ENCODE measurements at regions not wholly inside any gene's neighbourhood (a gene's known extent, or its start where the extent isn't known, plus 50 kb on each side); places are given as distances from the start of the nearest gene placed in this dataset.
A peak's percentile ranks its signal among the peaks of the same experiment; 100 is the strongest.

DNA sequence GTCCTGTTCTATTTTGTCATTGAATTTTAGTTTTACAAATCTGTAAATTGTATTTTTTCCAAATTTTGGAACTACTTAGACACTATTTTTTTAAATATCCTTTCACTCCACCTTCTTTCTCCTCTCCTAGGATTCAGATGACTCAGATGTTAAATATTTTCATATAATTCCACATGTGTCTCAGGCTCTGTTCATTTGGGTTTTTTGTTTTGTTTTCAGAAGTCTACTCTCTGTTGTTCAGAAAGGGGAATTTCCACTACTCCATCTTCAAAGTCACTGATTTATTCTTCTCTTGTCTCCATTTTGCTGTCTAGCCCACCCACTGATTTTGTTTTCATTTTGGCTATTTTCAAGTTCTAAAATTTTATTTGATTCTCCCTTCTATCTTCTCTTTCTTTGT lies 264.0 kb upstream of the SLIT2 start:
- peak; percentile 74 for DNase-seq

DNA sequence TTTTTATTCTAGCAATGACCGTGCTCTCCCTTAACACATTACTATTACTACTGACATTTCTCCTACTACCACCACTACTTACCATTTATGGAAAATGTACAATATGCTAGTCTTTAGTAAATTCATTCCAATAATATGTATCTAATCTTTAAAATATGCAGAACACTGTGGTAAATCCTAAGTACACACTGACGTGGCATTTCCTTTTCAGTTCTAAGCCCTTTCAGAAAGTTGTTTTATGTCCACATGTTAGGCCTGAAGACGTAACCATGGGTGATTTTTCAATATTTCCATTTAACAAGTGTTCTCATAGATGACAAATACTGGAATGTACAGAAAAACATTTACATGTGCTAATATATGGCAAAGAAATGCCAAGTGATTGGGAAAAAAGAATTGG lies 268.6 kb upstream of the SLIT2 start:
- peak; percentile 99 for DNase-seq

GRCh38 chr4:19982556-19982955 lies 269.1 kb upstream of the SLIT2 start:
- peak; percentile 91 for DNase-seq

DNA sequence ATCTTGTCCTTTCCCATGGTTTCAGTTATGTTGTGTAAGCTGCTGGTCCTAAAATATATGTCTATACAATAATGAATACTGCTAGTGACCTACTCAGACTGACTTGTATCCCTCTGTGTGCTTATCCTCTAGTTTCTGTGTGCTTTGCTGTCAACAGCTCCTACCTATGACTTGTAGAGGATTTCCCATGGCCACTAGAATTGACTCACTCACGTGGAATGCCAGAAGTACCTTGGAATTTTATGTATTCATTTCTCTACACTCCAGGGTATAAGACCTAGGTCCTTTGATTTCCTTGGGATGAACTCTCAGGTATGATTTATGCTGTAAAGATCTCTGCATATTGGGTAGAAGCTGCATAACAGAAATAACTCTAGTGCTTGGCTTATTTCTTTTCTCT lies 279.9 kb upstream of the SLIT2 start:
- DNase-seq: peak; percentile 55

GRCh38 chr4:19969492-19969891 lies 282.2 kb upstream of the SLIT2 start:
- DNase-seq: no peak

- DNase-seq: peak; percentile 90
These were observed 290.6 kb upstream of the SLIT2 start for GRCh38 chr4:19961091-19961490.

GRCh38 chr4:19958848-19959247 lies 292.9 kb upstream of the SLIT2 start:
- DNase-seq: no peak

- DNase-seq: peak; percentile 59
These were observed 304.4 kb upstream of the SLIT2 start for GRCh38 chr4:19947349-19947748.

GRCh38 chr4:19945979-19946380 lies 305.7 kb upstream of the SLIT2 start:
- peak; percentile 99 for DNase-seq

- no peak for DNase-seq
These were observed 306.2 kb upstream of the SLIT2 start for GRCh38 chr4:19945501-19945900.

DNA sequence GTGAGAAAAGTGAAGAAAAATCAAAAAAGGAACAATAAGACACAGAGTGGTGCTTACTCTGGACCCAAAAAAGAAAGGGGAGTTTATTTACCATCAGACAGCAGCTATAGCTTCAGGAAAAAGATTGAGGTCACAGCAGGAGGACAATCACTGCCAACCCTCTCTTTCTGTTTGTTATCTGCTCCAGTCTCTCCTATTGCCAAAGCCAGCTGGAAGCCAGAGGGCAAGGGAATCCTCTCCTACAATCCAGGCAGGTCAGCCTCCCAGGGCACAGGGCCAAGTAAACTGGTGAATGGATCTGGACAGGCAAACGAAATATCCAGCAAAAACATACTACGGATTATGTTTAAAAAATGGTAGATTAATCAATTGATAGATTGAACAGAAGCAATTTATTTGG lies 306.9 kb upstream of the SLIT2 start:
- no peak for DNase-seq

GRCh38 chr4:19944251-19944650 lies 307.5 kb upstream of the SLIT2 start:
- DNase-seq: no peak

DNA sequence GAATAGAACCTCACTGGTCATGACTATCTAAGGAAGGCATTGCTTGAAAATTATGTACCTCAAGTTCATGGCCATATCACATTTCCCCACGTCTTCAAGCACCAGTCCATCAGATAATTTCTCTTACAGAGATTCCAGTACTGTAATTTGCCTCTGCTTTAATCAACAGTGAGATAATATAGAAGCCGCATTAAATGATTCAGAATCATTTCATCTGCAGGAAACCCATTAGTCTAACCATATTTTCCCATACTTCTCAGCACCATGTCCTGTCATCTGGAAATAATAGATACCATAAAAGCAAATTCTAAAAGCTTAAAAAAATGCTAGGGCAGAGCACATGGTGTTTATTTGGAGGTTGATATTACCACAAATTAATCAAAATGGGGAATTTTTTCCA lies 310.3 kb upstream of the SLIT2 start:
- DNase-seq: peak; percentile 64

GRCh38 chr4:19940861-19941260 lies 310.8 kb upstream of the SLIT2 start:
- DNase-seq: no peak

DNA sequence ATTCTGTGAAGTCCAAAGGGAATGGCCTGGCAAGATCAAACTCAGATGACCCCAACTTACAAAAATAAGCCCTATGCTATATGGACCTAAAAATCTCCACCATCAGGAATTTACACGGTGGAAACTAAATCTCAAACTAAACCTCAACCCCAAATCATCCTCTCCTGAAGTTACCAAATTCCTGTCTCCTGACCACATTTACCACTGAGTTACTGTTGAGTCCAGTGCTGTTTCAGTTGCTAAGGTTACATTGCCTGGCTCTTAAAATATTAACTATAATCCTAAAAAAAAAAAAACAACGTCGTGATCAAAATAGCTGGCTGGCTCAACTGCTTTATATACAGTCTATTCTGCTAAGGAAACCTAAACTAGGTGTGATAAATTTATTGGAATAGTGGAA lies 315.2 kb upstream of the SLIT2 start:
- peak; percentile 86 for DNase-seq

DNA sequence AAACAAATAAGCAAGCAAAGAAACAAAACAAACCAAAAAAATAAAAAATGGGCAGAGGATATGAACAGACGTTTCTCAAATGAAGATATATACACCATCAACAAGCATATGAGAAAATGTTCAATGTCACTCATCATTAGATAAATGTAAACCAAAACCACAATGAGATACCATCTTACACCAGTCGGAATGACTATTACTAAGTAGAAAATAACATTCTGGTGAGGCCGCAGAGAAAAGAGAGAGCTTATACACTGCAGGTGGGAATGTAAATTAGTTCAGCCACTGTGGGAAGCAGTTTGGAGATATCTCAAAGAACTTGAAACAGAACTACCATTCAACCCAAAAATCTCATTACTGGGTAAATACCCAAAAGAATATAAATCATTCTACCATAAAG lies 321.0 kb upstream of the SLIT2 start:
- DNase-seq: no peak

DNA sequence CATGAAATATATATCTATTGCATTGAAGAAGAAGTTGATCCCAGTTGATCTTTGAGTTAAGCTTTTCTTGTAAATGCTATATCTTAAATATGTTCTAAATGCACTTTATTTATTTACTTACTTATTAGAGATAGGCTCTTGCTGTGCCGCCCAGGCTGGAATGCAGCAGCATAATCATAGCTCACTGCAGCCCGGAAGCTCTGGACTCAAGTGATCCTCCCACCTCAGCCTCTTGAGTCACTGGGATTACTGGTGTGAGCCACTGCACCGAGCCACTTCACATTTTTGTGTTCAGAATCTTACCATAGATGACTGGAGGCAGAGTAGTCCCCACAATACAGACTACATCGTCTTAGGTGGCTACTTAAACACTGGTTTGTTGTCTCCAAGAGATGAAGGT lies 324.3 kb upstream of the SLIT2 start:
- DNase-seq: no peak

- no peak for DNase-seq
These were observed 326.2 kb upstream of the SLIT2 start for GRCh38 chr4:19925516-19925915.

- DNase-seq: peak; percentile 8
These were observed 326.9 kb upstream of the SLIT2 start for GRCh38 chr4:19924761-19925160.

DNA sequence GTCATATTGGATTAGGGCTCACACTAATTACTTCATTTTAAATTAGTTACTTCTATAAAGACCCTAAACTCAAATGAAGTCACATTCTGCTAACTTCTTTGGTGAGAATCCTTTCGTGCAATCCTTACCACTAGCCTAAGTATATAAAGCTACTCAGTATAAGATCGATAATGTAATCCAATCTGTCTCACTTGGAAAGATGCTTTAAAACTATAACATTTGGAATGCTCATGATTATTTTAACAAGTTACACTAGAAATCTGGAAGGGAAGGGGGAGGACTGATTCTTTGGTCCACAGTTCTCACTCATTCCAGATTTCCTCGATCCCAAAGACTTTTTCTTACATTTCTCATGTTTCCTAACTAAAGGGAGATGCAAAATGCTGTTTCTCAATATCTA lies 336.4 kb upstream of the SLIT2 start:
- DNase-seq: no peak

- DNase-seq: no peak
These were observed 338.1 kb upstream of the SLIT2 start for GRCh38 chr4:19913650-19914049.

DNA sequence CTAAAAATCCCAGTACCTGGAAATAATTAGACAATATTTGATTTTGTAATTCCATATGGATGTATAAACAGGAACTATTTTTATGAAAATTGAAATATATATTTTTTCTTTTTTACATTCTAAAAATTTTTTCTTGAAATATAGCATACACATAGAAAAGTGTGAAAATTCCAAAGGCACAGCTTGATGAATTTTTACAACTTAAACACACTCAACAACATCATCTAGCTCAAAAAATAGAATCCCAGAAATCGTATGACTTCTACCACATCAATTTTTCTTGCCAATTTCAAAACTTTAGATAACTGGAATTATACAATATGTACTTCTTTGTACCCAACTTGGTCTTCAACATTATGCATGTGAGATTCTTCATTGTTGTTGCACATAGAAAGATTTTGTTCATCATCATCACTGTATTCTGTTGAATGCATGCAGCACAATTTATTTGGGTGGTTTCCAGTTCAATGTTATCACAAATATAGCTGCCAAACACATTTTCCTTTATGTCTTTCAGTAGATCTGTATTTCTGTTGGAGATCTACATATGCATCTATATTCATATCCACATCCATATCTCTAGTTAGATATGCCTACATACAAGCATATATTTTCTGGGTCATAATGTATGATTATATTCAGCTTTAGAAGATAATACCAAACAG lies 340.7 kb upstream of the SLIT2 start:
- DNase-seq: no peak

GRCh38 chr4:19905024-19905423 lies 346.7 kb upstream of the SLIT2 start:
- peak; percentile 23 for DNase-seq

DNA sequence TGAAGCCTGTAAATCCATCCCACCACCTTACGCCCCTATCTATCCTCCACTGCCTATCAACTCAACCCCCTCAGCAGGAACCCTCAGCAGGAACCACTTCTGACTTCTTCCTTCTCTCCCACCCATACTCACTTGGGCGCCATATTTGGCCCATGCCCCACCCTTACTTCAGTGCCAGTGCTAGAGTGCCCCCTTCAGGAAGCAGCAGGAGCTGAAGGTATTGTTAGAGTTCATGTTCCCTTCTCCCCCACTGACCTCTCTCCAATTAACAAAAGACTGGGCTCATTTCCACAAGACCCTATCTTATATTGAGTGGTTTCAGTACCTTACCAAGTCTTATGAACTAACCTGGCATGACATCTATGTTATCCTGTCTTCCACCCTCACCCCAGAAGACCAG lies 363.1 kb upstream of the SLIT2 start:
- no peak for DNase-seq

- DNase-seq: peak; percentile 19
These were observed 367.9 kb upstream of the SLIT2 start for GRCh38 chr4:19883841-19884240.

- no peak for DNase-seq
These were observed 371.5 kb upstream of the SLIT2 start for GRCh38 chr4:19880206-19880605.

Measured in fibroblast of skin of right quadriceps (primary cell).